HG02973 (cell line): ENCODE measurements at regions not wholly inside any gene's neighbourhood (a gene's known extent, or its start where the extent isn't known, plus 50 kb on each side); places are given as distances from the start of the nearest gene placed in this dataset.

Source experiments
- ATAC-seq: cut with Tn5 transposase; IDR thresholded peaks from one replicate; pipeline ENCODE4 v1.9.1; 2021; ENCODE audit warnings: moderate library complexity; ENCODE audit not compliant: unreplicated experiment

GRCh38 chr5:52710310-52710971, 77.3 kb upstream of the ITGA1 start:
- peak; percentile 44 for ATAC-seq

DNA sequence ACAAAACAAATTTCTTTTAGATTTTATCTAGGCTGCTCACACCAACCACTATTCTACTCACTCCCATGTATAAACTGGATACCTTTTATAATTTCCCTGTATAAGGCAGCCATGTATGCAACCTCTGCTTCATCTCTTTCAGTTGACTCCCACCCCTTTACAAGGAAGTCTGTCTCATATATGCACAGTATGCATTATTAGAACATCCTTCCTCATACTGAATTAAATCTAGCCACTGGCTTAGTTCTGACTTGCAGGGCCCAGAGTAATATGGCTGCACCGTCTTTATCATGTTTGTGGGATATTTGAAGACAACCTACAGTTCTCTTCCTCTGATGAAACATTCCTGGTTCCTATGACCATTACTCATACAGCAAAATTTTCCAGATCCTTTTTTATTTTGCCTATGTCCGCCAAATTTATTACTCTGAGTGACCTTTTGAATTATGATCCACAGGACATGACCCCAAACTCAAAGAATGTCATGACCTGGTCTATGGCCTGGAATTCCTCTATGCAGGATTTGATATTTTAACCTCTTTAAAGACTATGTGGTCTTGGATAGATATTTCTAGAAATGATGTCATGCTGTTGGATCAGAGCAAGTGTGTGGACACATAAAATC, 76.6 kb upstream of the ITGA1 start:
- no peak for ATAC-seq

- no peak for ATAC-seq
These were observed 75.4 kb upstream of the ITGA1 start for GRCh38 chr5:52712354-52712753.

- ATAC-seq = peak; percentile 87
These were observed 62.5 kb upstream of the ITGA1 start for GRCh38 chr5:52725065-52725746.

GRCh38 chr5:52725808-52726207, 61.9 kb upstream of the ITGA1 start:
- ATAC-seq = no peak

GRCh38 chr5:52727020-52727419, 60.7 kb upstream of the ITGA1 start:
- ATAC-seq = no peak

DNA sequence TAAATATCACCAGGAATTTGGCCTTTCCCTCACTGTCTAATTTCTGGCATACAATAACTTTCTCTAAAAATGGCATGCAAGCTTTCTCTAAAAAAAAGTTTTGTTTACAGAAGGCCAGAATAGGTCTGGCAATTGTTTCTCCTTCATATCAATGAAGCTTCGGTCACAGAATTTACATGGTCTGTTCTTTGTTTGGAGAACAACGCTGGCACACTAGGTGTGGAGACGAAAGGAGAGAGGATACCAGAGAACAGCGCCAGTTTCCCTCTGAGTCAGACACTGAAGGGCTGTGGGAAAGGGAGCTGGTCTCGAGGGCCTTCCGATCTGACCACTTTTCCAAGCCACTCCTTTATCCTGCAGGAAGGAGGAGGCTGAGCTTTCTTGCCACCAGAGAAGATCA, 60.1 kb upstream of the ITGA1 start:
- no peak for ATAC-seq

GRCh38 chr5:52728224-52728623, 59.5 kb upstream of the ITGA1 start:
- ATAC-seq = no peak

- no peak for ATAC-seq
These were observed 59.0 kb upstream of the ITGA1 start for GRCh38 chr5:52728686-52729085.

DNA sequence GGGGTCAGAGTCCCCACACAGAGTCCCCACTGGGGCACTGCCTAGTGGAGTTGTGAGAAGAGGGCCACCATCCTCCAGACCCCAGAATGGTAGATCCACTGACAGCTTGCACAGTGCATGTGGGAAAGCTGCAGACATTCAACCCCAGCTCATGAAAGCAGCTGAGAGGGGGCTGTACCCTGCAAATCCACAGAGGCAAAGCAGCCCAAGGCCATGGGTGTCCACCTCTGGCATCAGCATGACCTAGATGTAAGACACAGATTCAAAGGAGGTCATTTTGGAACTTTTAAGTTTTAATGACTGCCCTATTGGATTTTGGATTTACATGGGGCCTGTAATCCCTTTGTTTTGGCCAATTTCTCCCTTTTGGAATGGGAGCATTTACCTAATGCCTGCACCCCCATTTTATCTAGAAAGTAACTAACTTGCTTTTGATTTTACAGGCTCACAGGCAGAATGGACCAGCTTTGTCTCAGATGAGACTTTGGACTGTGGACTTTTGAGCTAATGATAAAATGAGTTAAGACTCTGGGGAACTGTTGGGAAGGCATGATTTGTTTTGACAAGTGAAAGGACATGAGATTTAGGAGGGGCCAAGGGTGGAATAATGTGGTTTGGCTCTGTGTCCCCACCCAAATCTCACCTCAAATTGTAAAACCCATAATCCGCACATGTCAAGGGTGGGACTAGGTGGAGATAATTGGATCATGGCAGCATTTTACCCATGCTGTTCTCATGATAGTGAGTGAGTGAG, 56.3 kb upstream of the ITGA1 start:
- no peak for ATAC-seq

DNA sequence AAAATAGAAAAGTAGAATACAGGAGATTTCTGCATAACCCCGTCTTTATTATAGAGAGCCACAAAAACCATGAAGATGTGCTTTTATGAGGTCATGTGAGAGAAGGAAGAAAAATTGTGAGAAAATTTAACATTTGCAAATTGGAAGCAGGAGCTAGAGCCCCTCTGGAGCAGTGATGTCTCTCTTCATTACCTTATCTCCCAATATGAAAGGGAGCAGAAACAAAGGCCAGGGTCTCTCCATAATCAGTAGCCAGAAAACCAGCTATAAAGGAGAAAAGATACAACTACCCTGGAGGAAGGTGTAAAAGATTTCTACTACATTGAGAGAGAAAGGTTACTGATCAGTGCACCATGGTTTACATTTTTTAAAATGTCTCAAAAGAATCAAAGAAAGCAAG, 53.2 kb upstream of the ITGA1 start:
- ATAC-seq = no peak

GRCh38 chr5:52735139-52735538, 52.6 kb upstream of the ITGA1 start:
- ATAC-seq = no peak
